Ishikawa (cell line): ENCODE measurements at regions not wholly inside any gene's neighbourhood (a gene's known extent, or its start where the extent isn't known, plus 50 kb on each side); places are given as distances from the start of the nearest gene placed in this dataset.

Experiments
- CEBPB ChIP-seq: IDR thresholded peaks from 2 replicates; pipeline ENCODE4 v1.6.1; 2012
- CREB1 ChIP-seq: IDR thresholded peaks from 2 replicates; pipeline ENCODE4 v1.6.1; 2012; ENCODE audit warnings: low read depth
- EGR1 ChIP-seq: IDR thresholded peaks from 2 replicates; pipeline ENCODE4 v1.6.1; 2012
- EP300 ChIP-seq: IDR thresholded peaks from 2 replicates; pipeline ENCODE4 v1.6.1; 2012; ENCODE audit warnings: borderline replicate concordance
- FOXM1 ChIP-seq: IDR thresholded peaks from 2 replicates; pipeline ENCODE4 v1.6.1; 2012; ENCODE audit warnings: low read depth, borderline replicate concordance
- NFIC ChIP-seq: IDR thresholded peaks from 2 replicates; pipeline ENCODE4 v1.6.1; 2012
- RAD21 ChIP-seq: IDR thresholded peaks from 2 replicates; pipeline ENCODE4 v1.6.1; 2012; ENCODE audit warnings: low read depth
- REST ChIP-seq: IDR thresholded peaks from 2 replicates; pipeline ENCODE4 v1.6.1; 2012; ENCODE audit warnings: low read depth, mild to moderate bottlenecking
- TAF1 ChIP-seq: IDR thresholded peaks from 2 replicates; pipeline ENCODE4 v1.6.1; 2012; ENCODE audit warnings: low read depth, mild to moderate bottlenecking
- TCF12 ChIP-seq: IDR thresholded peaks from 2 replicates; pipeline ENCODE4 v1.6.1; 2012; ENCODE audit warnings: low read depth
- TEAD4 ChIP-seq: IDR thresholded peaks from 2 replicates; pipeline ENCODE4 v1.6.1; 2012
- USF1 ChIP-seq: IDR thresholded peaks from 2 replicates; pipeline ENCODE4 v1.6.1; 2012
- YY1 ChIP-seq: IDR thresholded peaks from 2 replicates; pipeline ENCODE4 v1.6.1; 2012; ENCODE audit warnings: low read depth
- ZBTB7A ChIP-seq: IDR thresholded peaks from 2 replicates; pipeline ENCODE4 v1.6.1; 2012; ENCODE audit warnings: low read depth
- TF ChIP-seq, protein P1 (sequence below): IDR thresholded peaks from 2 replicates; pipeline ENCODE4 v1.6.1; 2012

DNA sequence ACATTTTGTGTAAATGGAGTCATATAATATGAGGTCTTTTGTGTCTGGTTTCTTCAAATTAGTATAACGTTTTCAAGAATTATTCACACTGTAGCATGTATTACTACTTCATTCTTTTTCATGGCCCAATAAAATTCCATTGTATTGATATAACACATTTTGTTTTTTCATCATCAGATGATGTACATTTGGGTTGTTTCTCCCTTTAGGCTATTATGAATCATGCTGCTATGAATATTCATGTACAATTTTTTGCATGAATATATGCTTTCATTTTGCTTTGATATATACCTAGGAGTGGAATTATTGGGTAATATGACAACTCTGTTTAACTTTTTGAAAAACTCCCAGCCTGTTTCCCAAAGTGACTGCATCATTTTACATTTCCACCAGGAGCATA is 220.2 kb downstream of the NR4A2 start:
- TF ChIP-seq EP300: no peak

DNA sequence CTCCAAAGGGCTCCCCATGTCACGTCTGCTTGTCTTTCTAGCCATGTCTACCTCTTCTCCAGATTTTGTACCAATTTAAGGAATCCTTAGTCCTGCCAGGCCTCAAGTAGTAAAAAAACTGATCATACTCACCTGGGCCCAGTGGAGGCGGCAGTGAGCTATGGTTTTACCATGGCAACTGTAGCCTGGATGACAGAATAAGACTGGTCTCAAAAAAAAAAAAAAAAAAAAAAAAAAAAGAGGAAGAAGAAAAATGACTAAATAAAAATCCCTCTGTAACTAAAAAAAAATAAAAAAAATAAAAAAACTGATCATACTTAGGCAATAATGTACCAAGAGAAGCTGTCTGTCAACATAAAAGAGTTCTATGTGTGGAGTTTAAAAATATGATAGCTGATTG is 221.6 kb downstream of the NR4A2 start:
- TF ChIP-seq USF1 (no peak), TCF12 (no peak), CEBPB (no peak), TEAD4 (no peak), EP300 (no peak), NFIC (no peak), REST (no peak), RAD21 (peak; percentile 67)
- TF ChIP-seq, protein P1, sequence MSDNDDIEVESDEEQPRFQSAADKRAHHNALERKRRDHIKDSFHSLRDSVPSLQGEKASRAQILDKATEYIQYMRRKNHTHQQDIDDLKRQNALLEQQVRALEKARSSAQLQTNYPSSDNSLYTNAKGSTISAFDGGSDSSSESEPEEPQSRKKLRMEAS: no peak

GRCh38 chr2:156099382-156099781 is 233.1 kb downstream of the NR4A2 start:
- no peak for TF ChIP-seq EP300
- TF ChIP-seq, protein P1: no peak

DNA sequence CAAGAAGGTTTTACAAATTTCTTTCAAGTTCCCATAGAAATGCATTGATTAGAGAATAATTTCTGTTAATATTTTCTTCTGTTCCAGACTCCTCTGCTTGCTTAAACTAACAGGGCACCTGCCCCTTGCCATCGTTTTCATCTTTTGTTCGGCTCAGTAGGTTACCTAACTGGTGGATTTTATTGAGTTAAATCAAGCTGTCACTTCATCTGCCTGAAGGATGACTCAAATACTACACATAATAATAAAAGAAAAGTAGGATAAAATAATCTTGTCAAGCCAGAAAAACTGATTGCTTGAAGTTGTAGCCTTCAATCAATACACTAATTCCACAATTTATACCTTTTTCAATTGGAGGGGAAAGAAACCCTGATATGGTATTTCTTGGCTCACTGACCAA is 234.0 kb downstream of the NR4A2 start:
- no peak for TF ChIP-seq YY1
- no peak for TF ChIP-seq EGR1

GRCh38 chr2:156088587-156088986 is 243.9 kb downstream of the NR4A2 start:
- TF ChIP-seq YY1 (no peak), USF1 (no peak), RAD21 (no peak), NFIC (no peak), ZBTB7A (no peak), REST (no peak), FOXM1 (no peak), TCF12 (no peak), EGR1 (no peak), CREB1 (no peak), CEBPB (no peak), TEAD4 (no peak), TAF1 (no peak), EP300 (no peak)
- TF ChIP-seq, protein P1: no peak

GRCh38 chr2:156087875-156088274 is 244.6 kb downstream of the NR4A2 start:
- TF ChIP-seq EGR1 (no peak), USF1 (no peak), CREB1 (no peak), NFIC (no peak), YY1 (no peak), ZBTB7A (no peak), TEAD4 (no peak), CEBPB (no peak), TAF1 (no peak), REST (no peak), FOXM1 (no peak), RAD21 (no peak), EP300 (no peak), TCF12 (no peak)
- TF ChIP-seq, protein P1: no peak
